Fibroblast of peridontal ligament (primary cell): ENCODE measurements at regions not wholly inside any gene's neighbourhood (a gene's known extent, or its start where the extent isn't known, plus 50 kb on each side); places are given as distances from the start of the nearest gene placed in this dataset.
"Not testable (repeated sequence)": the region's sequence is repeated elsewhere in the genome, so short reads cannot be mapped to it uniquely, and the experiment has no call there.

Experiments used
- DNase-seq: peaks from one replicate; pipeline ENCODE4 v3.0.0-alpha.2; 2010; ENCODE audit errors: extremely low read depth

DNA sequence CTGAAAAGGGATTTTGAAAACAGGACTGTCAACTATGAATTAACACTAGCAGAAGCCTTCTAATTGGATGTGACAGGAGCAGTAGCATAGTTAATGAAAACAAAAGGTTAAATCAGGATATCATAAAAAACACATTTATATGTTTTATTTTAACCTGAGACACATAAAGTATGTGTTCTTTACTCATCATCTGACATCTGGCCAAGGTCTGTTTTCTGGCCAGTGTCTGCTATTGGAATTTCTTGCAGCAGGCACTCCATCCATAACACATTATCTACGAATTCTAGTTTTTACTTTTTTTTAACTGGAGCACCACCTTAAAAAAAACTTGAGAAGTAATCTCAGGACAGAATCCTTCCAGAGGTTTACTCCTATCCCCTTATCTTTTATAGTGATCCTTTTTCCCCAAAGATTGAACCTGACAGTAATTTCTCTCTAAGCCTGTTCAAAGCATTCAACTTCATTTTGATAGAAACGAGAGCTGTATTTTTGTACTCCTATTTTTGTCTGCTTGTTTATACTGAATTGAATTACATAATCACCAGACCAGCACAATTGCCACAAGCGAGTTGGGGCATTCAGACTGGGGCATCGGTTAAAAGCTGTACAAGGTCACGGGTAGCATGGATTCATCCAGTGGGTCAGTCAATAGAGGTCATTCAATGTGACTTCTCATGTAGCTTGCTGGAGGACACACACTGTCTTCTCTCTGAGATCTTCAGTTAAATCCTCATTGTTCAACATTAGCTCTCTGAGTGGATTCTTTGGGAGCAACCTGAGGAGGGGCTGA, 205.6 kb upstream of the CLINT1 start:
- DNase-seq = no peak

DNA sequence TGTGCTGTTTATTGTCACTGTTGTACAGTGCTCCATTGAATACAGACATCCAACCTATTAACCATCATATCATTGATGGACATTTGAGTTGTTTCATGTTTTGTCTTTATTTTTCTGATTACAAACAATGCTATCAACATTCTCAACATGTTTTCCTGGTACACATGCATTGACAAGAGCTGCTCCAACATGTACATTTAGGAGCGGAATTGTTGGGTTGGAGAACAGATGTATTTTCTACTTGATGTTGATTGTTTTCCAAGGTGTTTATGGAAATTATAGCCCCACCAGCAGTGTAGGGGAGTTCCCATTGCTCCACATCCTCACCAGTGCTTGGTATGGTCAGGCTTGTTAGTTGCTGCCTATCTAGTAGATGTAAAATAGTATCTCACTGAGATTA, 204.1 kb upstream of the CLINT1 start:
- no peak for DNase-seq

- DNase-seq = no peak
These were observed 202.5 kb upstream of the CLINT1 start for GRCh38 chr5:158061451-158061850.

DNA sequence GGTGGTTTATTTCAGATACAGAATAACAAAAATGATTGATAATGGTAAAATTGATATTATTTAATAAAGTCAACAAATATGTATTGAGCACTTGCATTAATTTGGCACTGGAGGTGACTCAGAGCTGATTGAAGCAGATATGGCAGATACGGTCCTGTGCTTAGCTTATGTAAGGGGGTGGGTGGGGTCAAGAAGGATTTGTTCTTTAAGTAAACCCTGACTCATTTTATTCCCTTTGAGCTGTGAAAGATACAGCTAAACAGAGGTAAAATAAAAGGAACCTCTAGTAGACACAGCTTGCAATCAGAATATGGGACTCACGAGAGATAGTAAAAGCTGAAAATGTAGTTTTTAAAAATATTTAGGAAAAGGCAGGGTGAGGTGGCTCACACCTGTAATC, 201.3 kb upstream of the CLINT1 start:
- no peak for DNase-seq

GRCh38 chr5:158058208-158059120, 199.5 kb upstream of the CLINT1 start:
- no peak for DNase-seq

GRCh38 chr5:158056130-158056825, 197.3 kb upstream of the CLINT1 start:
- peak; percentile 53 for DNase-seq

- DNase-seq = no peak
These were observed 196.2 kb upstream of the CLINT1 start for GRCh38 chr5:158055111-158055501.

GRCh38 chr5:158054223-158055110, 195.5 kb upstream of the CLINT1 start:
- no peak for DNase-seq

GRCh38 chr5:158051036-158051435, 192.1 kb upstream of the CLINT1 start:
- DNase-seq = no peak

DNA sequence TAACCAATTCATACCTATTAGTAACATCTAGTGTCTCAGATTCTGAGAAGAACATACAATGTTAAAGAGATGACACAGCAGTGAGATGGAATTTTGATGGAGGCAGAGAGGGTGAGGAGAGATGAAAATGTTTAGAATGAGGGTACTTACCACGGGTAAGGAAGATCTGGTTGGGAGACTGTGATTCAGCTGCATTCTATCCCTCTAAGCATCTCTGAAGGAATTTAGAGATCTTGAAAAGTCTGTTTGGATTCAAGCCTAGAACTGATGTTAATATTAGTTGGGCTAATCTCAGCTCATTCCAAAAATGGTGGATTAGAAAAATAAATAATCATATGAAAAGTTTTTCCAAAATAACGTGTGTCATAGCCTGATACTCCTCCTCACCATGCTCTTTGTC, 191.5 kb upstream of the CLINT1 start:
- no peak for DNase-seq

- no peak for DNase-seq
These were observed 190.5 kb upstream of the CLINT1 start for GRCh38 chr5:158049459-158049858.

GRCh38 chr5:158045696-158046095, 186.8 kb upstream of the CLINT1 start:
- no peak for DNase-seq

GRCh38 chr5:158039911-158040347, 181.0 kb upstream of the CLINT1 start:
- no peak for DNase-seq

DNA sequence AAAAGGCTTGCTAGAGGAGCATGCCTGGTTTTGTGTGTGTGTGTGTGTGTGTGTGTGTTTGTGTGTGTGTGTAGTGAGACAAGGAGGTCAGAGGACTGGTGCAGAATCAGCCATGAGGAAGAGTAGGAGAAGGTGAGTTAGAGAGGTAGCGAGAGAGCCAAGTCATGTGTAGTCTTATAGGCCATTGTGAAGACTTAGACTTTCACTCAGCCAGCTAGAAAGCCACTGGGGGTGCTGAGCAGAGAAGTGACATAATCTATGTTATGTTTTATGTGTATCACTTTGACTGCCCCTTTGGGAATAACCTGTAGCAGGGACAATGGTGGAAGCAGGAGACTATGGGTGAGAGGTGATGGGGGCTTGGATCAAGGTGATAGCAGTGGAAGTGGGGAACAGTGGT, 180.5 kb upstream of the CLINT1 start:
- DNase-seq = no peak

GRCh38 chr5:158036983-158037595, 178.1 kb upstream of the CLINT1 start:
- not testable (repeated sequence) for DNase-seq

GRCh38 chr5:158034586-158034985, 175.6 kb upstream of the CLINT1 start:
- not testable (repeated sequence) for DNase-seq

DNA sequence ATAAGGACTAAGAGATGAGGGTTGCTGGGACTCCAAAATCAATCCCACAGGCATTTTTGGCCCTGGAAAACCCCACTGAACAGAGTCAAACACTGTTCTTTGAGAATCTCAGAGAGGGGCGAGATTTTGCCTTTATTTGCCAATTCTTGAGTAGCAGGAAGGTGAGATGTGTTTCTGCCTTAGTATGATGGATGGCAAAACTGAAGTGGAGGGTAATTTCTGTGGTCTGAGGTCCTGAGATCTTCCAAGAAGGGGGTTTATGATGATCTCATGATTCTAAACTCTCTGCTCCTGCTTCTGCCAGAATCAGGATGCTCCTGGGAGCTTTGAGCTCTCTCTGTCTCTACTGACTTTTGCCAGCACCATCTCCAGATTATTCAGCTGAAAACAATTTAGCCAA, 174.8 kb upstream of the CLINT1 start:
- DNase-seq = no peak

GRCh38 chr5:158033076-158033475, 174.1 kb upstream of the CLINT1 start:
- no peak for DNase-seq

DNA sequence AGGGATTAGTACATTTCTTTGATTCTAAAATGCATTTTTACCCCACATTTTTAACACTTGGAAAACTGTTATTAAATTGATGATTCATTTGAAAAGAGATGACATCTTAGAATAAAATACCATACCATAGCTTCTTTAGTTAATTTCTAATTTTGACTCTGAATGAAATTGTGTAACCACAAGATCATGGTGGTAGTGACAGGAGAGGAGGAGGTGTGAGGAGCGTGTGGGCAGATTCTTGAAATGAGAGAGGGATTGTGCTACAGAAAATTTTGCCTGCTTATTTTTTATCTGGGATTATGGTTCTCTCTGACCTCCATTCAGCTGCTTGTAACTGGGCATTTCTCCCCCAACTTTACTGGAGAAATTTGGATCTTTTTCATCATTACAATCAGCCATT, 173.3 kb upstream of the CLINT1 start:
- DNase-seq = no peak

GRCh38 chr5:158027806-158028775, 169.1 kb upstream of the CLINT1 start:
- DNase-seq = no peak
